Right renal pelvis (tissue), 4 donors: ENCODE measurements at regions not wholly inside any gene's neighbourhood (a gene's known extent, or its start where the extent isn't known, plus 50 kb on each side); places are given as distances from the start of the nearest gene placed in this dataset.

ENCODE experiments used
- DNase-seq, 4 donors: peaks; one replicate each; pipeline ENCODE4 v3.0.0-alpha.2; 2013; ENCODE audit warnings: low read depth in 4 of 4, low spot score in 3 of 4, missing footprints in 1 of 4

DNA sequence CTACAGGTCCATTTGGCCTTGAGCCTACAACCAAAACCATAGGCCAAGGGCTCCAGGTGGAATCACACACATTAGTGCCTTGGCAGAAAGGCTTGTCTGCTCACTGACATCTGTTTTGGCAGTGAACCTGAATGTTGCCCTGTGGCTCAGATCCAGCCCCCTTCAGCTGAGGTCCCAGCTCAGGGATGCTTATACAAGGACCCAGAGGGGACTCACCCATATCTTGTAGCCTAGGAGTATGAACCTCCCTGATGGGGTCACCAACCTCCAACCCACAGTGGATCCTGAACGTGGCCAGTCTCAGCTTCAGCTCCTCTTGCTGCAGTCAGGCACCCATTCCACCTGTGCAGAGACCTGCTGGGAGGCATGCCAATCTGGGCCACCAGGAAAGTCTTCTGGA, 50.8 kb upstream of the HMX1 start:
- no peak for DNase-seq

DNA sequence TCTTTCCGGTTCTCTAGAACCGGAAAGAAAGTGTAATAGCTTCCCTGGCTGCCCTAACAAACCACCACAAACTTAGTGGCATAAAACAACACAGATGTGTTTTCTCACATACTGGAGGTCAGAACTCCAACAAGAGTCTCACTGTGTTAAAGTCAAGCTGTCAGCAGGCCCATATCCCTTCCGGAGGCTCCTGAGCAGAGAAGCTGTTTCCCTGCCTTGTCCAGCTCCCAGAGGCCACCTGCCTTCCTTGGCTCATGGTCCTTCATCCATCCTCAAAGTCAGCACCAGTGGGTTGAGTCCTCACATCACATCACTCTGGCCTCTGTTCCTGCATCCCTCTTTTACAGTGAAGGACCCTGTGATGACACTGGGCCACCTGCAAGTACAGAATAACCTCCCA, 49.8 kb upstream of the HMX1 start:
- DNase-seq: no peak
